CD4-positive, alpha-beta T cell treated with Interleukin-21 for 1 hour (primary cell): ENCODE measurements at regions not wholly inside any gene's neighbourhood (a gene's known extent, or its start where the extent isn't known, plus 50 kb on each side); places are given as distances from the start of the nearest gene placed in this dataset.
"Not testable (repeated sequence)": the region's sequence is repeated elsewhere in the genome, so short reads cannot be mapped to it uniquely, and the experiment has no call there.

ENCODE experiments used
- DNase-seq: peaks from one replicate; pipeline ENCODE4 v3.0.0-alpha.2; 2020

DNA sequence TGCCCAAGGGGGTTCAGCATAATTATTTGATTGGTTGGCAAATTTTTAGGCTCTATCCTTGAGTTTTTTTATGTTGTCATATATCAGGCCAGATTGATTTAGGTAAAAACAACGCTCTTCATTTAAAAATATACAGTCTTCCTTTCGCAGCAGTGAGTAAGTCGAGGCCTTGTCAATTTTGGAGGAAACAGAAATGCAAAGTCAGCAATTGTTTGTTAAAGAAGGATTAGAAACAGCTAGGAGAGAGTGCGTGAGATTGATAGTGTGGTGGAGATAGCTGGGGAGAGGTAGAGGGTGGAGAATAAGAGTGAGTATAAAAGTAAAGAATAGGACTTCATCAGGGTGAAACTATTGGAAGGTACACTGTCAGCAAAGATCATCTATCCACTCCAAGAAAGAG, 830.8 kb downstream of the LUZP2 start:
- DNase-seq, result no peak

DNA sequence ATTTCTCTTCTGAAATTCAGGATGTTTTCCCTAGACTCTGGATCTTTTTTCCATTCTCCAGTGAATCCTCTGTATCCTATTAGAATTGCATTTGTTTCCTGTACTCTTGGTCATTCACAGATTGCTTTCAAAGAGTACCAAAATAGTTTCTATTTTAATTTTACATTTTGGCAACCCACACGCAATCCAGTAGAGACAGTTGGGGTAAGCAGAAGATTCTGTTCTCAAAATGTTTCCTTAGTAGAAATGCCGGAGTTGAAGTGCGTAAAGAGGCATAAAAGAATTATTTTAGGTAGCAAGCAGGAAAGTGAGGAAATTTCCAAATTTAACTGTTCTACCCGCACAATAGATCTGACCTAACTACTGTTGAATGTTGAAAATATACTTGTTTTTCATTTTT, 842.4 kb downstream of the LUZP2 start:
- DNase-seq, result no peak

DNA sequence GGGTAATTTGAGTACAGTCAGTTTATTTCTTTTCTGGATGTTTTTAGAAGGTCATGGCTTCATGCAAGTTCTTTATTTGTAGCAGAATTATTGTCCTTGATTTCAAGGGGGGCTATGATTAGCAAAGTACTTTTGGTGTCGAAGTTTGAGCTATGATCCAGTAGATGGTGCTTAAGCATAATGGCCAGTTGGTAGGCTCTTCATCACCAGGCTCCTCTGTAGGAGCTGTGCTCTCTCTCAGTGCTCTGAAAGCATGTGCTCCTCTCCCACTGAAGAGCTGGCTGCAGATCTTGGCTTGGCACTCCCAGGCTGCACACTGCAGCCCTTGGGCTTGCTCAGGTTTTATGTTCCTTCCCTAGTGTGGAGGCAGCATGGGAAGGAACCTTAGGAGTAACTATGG, 852.7 kb downstream of the LUZP2 start:
- no peak for DNase-seq

DNA sequence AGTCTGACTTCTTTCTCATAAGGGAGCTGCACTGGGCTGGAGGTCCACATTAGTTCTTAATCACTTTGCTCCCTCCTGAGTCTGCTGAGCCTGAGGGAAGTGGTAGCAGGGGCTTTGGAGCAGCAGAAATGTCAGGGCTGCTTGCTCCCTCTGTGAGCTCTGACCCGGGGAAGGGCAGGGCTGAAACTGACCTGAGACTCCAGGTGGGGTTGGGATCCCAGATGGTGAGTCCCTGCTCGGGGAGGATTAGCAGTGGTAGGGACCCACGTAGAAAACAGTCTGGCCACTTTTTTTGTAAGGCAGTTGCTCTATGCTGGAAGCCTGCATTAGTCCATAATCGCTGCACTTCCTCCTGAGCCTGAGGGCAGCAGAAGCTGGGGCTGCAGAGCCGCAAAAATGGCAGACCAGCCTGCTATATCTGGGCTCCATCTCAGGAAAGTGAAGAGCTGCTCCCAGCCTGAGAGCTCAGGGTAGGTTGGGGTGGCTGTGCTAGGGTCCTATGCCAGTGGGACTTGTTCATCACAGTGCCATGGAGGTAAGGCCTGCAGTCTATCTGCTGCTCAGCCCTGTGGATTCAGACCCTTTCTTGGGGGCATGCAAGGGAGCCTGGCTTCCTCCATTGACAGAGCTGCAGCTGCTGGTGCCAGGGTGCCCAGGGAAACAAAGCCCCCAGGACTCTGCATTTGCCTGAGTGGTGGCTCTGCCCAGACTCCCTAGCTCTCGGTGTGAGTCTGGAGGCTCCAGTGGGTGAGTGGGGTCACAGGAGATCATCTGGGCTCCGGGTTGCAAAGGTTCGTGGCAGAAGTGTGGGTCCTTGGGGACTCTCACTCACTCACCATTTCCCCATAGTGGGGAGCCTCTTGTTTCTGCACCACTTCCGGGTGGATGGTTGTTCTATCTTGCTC, 854.3 kb downstream of the LUZP2 start:
- DNase-seq, result no peak

DNA sequence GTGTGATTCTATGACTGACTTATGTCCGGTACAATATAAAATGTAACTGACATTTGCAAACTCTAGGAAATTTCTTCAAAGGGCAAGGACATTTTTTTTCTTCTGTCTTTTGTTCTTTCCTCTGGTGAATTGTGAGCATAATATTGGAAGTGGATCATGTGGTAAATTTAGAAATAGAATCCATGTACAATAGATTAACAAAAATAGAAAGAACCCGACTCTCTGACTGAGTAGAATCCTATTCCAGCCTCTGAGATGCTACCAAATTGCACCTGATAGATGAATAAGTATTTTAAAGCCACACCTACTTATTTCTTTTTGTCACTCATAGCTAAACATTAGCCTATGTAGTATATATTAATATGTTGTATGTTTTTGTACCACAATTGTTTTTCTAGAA, 860.3 kb downstream of the LUZP2 start:
- DNase-seq, result no peak

DNA sequence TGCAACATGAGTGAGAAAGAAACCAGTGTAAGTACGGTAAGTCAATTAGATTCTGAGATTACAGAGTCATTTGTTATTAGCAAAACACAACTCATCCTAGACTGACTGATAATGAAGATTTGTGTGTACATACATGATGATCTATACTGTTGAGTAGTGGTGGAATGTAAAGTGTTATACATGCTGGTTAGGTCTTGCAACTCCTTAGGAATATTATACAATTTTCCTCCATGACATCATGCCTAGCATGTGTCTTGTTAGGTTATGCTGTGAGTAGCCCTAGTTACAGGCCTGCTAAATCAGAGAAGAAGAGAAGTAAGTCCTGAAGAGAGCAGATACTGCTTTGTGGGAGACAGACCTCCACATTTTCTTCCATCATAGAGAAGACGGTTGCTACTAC, 880.6 kb downstream of the LUZP2 start:
- no peak for DNase-seq

DNA sequence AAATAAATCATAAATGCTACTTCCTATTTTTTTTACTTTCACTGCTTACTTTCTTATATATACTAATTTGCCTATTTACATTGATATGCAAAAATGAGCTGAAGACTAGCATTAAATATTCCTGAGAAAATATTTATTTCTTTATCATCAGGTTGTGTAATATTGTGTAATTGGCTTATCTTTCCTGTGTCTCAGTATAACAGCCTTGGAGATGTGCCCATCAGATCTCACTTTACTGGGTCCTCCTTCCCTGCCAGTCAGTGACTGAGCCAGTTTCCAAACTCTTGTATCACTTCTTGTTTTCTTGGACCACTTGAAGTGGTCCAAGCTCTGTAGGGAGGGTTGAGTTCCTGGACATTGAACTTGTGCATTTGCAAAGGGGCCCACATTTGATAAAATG, 900.0 kb downstream of the LUZP2 start:
- DNase-seq, result no peak

DNA sequence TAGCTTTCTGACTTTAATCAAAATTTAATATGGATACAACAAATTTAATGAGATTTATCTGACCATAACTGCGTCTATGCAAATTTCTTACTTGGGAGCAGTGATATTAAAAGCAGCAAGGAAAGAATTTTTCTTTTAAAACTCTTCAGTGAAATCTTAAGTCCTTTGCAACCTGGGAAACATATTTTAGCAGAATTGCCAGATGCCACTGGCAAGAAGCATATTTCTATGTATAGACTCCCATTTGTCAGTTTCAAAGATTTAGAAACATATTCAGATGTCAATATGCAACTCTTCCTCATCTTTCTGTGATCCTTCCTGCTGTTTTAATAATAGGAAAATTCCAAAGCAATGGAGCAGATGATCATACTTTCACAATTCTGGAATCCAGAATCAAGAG, 911.3 kb downstream of the LUZP2 start:
- no peak for DNase-seq

DNA sequence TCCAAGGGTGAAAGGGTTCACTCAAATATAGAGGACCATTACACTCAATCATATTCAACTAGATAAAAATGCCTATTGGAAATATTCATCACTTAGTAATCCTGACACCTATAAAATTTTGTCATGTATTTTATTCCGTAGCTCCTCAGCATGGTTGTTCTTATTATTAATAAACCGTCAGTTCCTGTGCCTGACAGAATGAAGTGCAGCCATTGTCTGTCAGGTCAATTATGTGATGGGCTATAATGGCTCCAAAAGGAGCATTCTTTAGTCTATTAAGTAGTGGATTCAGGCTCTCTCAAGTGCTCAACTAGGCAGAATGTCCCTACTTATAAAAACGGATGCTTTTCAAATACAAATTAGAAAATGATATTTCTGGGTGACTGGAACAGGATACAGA, 916.1 kb upstream of the ANO3 start:
- DNase-seq, result no peak

DNA sequence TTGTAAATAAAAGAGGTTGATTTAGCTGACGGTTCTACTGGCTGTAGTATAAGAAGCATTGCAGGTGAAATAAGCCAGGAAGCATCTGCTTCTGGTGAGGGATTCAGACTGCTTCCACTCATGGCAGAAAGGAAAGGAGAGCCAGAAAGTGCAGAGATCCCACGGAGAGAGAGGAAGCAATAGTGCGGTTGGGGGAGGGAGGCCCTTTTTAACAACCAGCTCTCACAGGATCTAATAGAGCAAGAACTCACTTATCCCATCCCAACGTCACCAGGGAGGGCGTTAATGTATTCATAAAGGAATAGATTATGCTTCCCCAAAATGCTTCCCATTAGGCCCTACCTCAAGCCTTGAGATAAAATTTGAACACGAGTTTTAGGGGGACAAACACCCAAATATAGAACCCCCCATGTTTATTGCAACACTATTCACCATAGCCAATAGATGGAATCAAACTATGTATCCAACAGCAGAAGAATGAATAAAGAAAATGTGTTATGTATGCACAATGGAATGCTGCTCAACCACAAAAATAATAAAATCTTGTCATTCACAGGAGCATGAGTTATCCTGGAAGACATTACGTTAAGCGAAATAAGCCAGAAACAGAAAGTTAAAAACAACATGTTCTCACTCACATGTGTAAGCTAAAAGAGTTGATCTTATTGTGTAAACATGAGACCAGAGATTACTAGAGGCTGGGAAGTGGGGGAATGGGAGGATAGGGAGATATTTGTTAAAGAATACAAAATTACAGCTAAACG, 908.3 kb upstream of the ANO3 start:
- no peak for DNase-seq

DNA sequence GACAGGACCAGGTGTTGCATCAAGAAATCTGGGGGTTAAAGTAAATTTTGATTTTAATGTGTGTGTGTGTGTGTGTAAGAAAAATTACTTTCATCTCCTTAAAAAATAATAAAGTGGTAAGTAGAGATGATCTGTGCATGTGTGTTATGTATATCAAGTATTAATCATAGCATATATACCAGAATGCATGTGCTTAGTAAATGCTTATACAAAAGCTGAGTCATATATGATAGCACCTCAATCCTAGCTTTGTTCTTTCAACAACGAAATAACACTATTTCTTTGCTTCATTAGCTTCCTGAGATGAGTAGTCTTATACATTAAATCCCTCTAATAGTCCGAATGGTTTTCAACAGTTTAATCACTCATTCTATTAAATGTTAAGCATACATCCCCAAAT, 899.6 kb upstream of the ANO3 start:
- DNase-seq, result no peak

DNA sequence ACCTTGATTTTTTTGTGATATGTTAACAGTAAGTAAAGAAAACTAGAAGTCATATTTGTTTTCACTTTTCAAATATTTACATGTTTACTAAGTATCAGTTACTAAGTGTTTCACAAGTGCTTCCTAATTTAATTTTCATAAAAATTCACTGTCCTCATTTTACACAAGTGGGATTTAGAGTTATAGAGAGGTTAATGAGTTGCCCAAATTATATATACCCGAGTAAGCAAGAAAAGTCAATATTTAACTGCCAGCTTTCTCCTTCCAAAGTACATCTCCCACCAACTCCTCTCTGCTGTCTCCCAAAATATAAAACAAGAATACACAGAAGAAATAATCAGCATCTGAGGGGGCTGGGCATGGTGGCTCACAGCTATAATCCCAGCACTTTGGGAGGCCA, 896.7 kb upstream of the ANO3 start:
- DNase-seq, result no peak

DNA sequence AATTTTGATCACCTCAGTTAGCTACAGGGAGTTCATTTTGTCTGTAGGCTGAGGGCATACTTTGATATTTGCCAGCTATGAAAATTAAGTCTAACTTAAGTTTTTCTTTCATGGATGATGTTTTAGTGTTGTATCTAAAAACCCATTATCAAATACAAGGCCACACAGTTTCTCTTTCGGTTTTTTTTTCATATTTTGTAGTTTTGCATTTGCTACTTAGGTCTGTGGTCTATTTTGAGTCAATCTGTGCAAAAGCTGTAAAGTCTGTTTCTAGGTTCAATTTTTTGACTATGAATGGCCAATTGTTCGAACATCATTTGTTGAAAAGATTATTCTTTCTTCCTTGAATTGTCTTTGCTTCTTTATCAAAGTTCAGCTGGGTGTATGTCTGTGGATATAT, 895.6 kb upstream of the ANO3 start:
- no peak for DNase-seq

DNA sequence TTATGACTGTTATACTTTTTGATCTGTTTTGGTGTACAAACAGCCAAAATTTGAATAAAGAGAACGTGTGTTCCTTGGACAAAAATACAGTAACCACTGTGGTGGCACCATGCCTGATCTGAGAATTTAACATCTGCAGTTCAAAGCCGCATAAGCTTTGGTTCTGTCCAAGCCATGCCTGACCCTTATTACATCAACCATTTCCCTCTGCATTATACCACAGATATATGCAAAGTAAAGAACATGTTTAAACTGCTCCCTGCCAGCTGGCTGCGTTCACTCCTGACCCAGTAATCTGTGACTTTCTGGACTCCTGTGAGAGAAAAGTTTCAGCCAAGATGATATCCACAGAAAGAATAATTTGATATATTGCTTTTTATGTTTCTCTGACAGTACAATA, 890.5 kb upstream of the ANO3 start:
- no peak for DNase-seq

DNA sequence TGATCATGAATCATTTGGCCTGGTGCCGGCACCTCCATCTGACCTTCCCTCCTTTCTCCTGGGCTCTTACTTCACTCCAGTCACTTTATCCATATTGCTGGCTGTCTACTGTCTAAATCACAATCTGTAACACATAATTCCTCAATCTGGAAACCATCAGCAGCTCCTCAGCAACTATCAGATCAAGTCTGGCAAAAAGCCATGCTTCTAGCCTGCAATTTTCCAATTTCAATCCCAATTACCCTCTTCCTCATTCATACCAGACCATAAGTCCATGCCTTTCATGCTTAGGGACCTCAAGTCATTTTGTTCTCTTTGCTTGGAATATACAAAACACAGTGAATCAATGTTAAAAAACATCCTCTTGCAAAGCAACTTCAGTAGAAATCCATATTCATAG, 882.8 kb upstream of the ANO3 start:
- DNase-seq, result no peak

DNA sequence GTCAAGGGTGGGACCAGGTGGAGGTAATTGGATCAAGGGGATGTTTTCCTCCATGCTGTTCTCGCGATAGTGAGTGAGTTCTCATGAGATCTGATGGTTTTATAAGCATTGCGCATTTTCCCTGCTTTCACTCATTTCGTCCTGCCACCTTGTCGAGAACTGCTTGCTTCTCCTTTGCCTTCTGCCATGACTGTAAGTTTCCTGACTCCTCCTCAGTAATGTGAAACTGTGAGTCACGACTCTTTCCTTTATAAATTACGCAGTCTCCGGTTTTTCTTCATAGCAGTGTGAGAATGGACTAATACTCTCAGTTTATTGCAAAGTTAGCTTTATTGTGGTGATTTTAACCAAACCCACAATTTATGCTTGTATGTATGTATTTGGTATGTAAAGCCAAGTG, 878.5 kb upstream of the ANO3 start:
- no peak for DNase-seq

DNA sequence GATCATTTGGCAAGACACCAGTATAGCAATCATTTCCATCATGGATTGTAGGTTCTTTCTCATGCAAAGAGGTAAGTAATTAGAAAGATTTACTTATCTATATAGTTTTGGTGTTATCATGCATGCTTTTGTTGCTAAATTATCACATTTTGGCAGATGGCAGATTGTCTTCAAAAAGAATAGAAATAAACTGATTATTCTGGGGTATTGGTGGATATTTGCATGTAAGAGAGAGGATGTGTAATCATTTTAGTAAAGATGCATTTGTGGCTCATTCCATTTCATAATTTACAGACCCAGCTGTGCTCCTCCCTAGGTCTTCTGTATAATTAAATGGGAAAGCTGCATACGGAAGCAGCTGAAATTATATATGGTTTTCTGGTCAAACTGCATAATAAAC, 875.7 kb upstream of the ANO3 start:
- DNase-seq, result no peak

DNA sequence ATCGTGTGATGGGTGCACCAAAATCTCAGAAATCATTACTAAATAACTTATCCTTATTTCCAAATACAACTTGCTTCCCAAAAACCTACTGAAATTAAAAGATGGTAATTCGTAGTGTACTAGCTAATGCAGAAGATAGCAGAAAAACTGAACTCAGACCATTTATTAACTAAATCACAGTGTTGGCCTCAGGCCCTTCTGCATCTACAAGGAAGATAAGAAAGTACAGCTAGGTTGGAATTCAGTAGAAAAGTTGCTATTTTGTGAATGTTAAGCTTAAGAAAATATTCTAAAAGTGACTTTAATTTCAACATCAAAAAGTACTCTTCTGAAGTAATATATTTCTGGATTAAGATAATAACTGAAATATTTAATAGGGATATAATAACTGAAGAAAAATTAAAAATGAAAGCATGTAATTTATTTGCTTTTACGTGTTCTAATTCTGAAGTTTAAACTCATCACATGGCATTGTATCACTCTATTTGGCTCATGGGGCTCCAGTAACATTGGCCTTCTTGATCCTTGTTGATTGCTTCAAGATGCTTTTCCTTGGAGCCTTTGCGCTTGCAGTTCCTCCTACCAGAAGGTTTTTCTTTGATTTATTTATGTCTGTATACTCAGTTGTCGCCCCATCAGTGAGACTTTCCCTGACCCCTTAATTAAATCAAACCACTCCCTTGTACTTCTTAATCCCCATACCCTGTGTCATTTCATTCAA, 847.9 kb upstream of the ANO3 start:
- no peak for DNase-seq

DNA sequence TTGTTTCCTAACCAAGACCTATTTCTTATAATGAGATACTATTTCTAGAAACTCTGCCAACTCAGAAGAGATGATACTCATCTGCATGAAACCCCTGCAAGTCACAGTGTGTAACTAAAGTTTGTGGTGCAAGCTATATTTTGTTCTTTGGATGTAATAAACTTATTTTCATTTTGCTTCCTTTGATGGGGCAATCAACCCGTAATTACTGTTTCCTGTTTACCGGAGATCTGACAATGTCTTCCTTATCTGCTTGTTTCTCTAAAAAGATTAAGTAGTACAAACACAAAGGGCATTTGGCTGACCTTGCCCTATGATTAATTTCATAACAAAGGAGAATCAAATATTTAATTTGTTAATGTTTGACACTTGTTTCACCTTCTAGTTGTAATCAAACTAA, 846.6 kb upstream of the ANO3 start:
- DNase-seq, result no peak

DNA sequence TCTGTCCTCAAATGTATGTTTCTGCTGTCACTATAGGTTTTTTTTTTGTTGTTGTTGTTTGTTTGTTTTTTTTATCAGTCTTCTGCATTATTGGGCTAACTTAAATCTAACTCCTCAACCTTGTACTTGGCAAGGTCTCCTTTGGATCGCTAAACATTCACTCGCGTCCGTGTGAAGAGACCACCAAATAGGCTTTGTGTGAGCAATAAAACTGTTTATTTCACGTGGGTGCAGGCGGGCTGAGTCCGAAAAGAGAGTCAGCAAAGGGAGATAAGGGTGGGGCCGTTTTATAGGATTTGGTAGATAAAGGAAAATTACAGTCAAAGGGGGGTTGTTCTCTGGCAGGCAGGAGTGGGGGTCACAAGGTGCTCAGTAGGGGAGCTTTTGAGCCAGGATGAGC, 845.6 kb upstream of the ANO3 start:
- DNase-seq, result not testable (repeated sequence)

DNA sequence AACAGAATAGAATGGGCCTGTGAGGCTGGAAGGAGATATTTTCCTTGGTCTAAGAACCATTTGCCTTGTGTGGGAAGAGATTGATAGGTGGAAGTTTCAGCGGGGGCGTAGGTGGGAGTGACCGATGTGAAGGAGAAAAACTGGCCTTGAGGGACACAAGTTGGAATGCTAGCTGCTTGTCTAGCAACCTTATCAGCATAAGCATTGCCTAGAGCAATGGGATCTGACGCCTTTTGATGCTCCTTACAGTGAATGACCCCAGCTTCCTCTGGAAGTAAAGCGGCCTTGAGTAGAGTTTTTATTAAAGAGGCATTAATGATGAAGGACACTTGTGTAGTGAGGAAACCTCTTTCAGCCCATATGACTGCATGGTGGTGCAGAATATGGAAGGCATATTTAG, 843.8 kb upstream of the ANO3 start:
- not testable (repeated sequence) for DNase-seq

DNA sequence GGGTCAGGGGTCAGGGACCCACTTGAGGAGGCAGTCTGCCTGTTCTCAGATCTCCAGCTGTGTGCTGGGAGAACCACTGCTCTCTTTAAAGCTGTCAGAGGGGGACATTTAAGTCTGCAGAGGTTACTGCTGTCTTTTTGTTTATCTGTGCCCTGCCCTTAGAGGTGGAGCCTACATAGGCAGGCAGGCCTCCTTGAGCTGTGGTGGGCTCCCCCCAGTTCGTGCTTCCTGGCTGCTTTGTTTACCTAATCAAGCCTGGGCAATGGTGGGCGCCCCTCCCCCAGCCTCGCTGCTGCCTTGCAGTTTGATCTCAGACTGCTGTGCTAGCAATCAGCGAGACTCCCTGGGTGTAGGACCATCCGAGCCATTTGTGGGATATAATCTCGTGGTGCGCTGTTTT, 830.5 kb upstream of the ANO3 start:
- DNase-seq, result not testable (repeated sequence)

DNA sequence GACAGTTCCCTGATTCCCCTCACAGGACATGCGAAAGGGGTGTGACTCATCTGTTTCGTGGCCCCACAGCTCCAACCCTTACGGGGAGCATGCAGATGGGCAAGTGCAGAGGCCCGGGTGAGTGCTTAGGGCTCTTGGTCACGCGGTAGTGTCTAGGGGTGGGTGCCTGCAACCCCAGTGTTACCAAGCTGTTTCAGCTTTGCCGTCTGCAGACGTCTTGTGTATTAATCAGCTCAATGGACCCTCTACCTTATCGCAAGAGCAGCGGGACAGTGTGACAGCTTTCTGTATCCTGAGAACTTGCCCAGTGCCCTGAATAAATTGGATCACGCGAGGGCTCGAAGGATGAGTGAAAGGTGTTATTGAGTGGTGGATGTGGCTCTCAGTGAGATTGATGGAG, 816.4 kb upstream of the ANO3 start:
- DNase-seq, result no peak

DNA sequence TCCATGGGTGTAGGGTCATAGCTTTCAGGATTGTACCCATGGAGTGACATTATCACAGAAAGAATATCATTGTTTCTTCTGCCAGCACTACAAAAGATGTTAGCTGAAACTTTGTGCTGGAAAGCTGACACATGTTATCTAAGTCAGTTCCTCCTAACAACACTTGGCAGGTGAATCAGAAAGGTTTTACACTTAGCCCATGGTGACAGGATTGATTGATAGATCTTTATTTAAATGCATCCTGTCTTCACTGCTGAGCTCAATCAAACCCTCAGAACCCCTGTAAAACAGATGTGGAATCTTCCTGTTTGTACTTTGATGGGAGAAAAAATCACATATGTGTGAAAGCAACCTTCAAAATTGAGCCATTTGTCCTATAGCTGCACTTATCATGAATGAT, 811.5 kb upstream of the ANO3 start:
- no peak for DNase-seq
